ENCODE measurements at regions not wholly inside any gene's neighbourhood (a gene's known extent, or its start where the extent isn't known, plus 50 kb on each side); places are given as distances from the start of the nearest gene placed in this dataset.

GRCh38 chr11:32312206-32312817 lies 123.0 kb downstream of the WT1 start:
- Histone ChIP-seq H3K23ac (ENCODE audit: low read length) (no peak overlapping the region), H3K18ac (ENCODE audit: low read length) (no peak overlapping the region), H3K4me1 (ENCODE audit: control insufficient read depth in 1 of 2, insufficient read depth in 2 of 2, low read length in 2 of 2) (peaks cover 0 to 7% of the 10 kb centered on the region in 2 experiments), H3K27me3 (ENCODE audit: insufficient read depth, low read length) (no peaks in the 10 kb centered on the region), H3K14ac (ENCODE audit: low read length) (no peak overlapping the region), H3K36me3 (ENCODE audit: control insufficient read depth in 1 of 2, insufficient read depth in 2 of 2, low read length in 2 of 2) (no peaks in the 10 kb centered on the region), H2AK5ac (ENCODE audit: low read length) (no peak overlapping the region), H4K8ac (ENCODE audit: low read depth, low read length) (no peak overlapping the region), H3K9ac (ENCODE audit: low read length) (no peak overlapping the region), H2BK12ac (ENCODE audit: low read length) (no peak overlapping the region), H3K9me3 (ENCODE audit: insufficient read depth, low read depth, low read length) (no peaks in the 10 kb centered on the region), H3K4me2 (ENCODE audit: low read length) (no peak overlapping the region), H3K79me1 (ENCODE audit: low read length) (no peaks in the 10 kb centered on the region), H2BK120ac (ENCODE audit: insufficient read depth, low read length, poor library complexity) (no peak overlapping the region), H2AFZ (ENCODE audit: insufficient read depth, low read length, poor library complexity) (no peak overlapping the region), H4K12ac (ENCODE audit: low read depth, low read length) (no peak overlapping the region), H3K4me3 (ENCODE audit: low read depth, low read length) (no peak overlapping the region), H3K4ac (ENCODE audit: low read depth, low read length) (no peak overlapping the region), H3K79me2 (ENCODE audit: control insufficient read depth, insufficient read depth, low read length, poor library complexity) (no peaks in the 10 kb centered on the region), H4K91ac (ENCODE audit: low read depth, low read length) (no peak overlapping the region), H3K27ac (ENCODE audit: low read depth, low read length) (no peak overlapping the region), H2BK5ac (ENCODE audit: low read depth, low read length, poor library complexity) (no peak overlapping the region)
- no CpG with 5 or more reads among the region's 6 CpGs for WGBS (ENCODE audit: extremely low coverage, insufficient coverage, insufficient read length)
- DNase-seq = no peak

GRCh38 chr11:32312865-32313403 lies 122.4 kb downstream of the WT1 start:
- no peak overlapping the region for H3K9ac ChIP-seq (ENCODE audit: low read length)
- H3K27ac ChIP-seq (ENCODE audit: low read depth, low read length) = no peak overlapping the region
- H3K27me3 ChIP-seq (ENCODE audit: insufficient read depth, low read length) = no peaks in the 10 kb centered on the region
- no peak overlapping the region for H3K4me2 ChIP-seq (ENCODE audit: low read length)
- no peak overlapping the region for H2AFZ ChIP-seq (ENCODE audit: insufficient read depth, low read length, poor library complexity)
- no peak overlapping the region for H3K18ac ChIP-seq (ENCODE audit: low read length)
- H4K8ac ChIP-seq (ENCODE audit: low read depth, low read length) = no peak overlapping the region
- H2BK5ac ChIP-seq (ENCODE audit: low read depth, low read length, poor library complexity) = no peak overlapping the region
- no peak overlapping the region for H4K91ac ChIP-seq (ENCODE audit: low read depth, low read length)
- no peaks in the 10 kb centered on the region for H3K36me3 ChIP-seq (ENCODE audit: control insufficient read depth in 1 of 2, insufficient read depth in 2 of 2, low read length in 2 of 2)
- no peaks in the 10 kb centered on the region for H3K9me3 ChIP-seq (ENCODE audit: insufficient read depth, low read depth, low read length)
- H4K12ac ChIP-seq (ENCODE audit: low read depth, low read length) = no peak overlapping the region
- H3K4me3 ChIP-seq (ENCODE audit: low read depth, low read length) = no peak overlapping the region
- no peak overlapping the region for H3K23ac ChIP-seq (ENCODE audit: low read length)
- no CpG with 5 or more reads among the region's 12 CpGs for whole genome bisulfite sequencing (ENCODE audit: extremely low coverage, insufficient coverage, insufficient read length)
- no peak overlapping the region for H3K4ac ChIP-seq (ENCODE audit: low read depth, low read length)
- peak; percentile 66 to 93 for DNase-seq
- H2AK5ac ChIP-seq (ENCODE audit: low read length) = no peak overlapping the region
- H3K79me2 ChIP-seq (ENCODE audit: control insufficient read depth, insufficient read depth, low read length, poor library complexity) = no peaks in the 10 kb centered on the region
- no peak overlapping the region for H2BK12ac ChIP-seq (ENCODE audit: low read length)
- no peaks in the 10 kb centered on the region for H3K79me1 ChIP-seq (ENCODE audit: low read length)
- H2BK120ac ChIP-seq (ENCODE audit: insufficient read depth, low read length, poor library complexity) = no peak overlapping the region
- H3K4me1 ChIP-seq (ENCODE audit: control insufficient read depth in 1 of 2, insufficient read depth in 2 of 2, low read length in 2 of 2) = peaks cover 0 to 4% of the 10 kb centered on the region in 2 experiments
- no peak overlapping the region for H3K14ac ChIP-seq (ENCODE audit: low read length)

GRCh38 chr11:32313477-32313876 lies 121.9 kb downstream of the WT1 start:
- H3K27me3 ChIP-seq (ENCODE audit: insufficient read depth, low read length) = no peaks in the 10 kb centered on the region
- no peaks in the 10 kb centered on the region for H3K9me3 ChIP-seq (ENCODE audit: insufficient read depth, low read depth, low read length)
- no peak overlapping the region for H3K27ac ChIP-seq (ENCODE audit: low read depth, low read length)
- H3K4ac ChIP-seq (ENCODE audit: low read depth, low read length) = no peak overlapping the region
- H3K4me1 ChIP-seq (ENCODE audit: control insufficient read depth in 1 of 2, insufficient read depth in 2 of 2, low read length in 2 of 2) = peaks cover 0 to 4% of the 10 kb centered on the region in 2 experiments
- no peak overlapping the region for H4K8ac ChIP-seq (ENCODE audit: low read depth, low read length)
- H2AK5ac ChIP-seq (ENCODE audit: low read length) = no peak overlapping the region
- H2BK12ac ChIP-seq (ENCODE audit: low read length) = no peak overlapping the region
- WGBS (ENCODE audit: extremely low coverage, insufficient coverage, insufficient read length) = no CpG with 5 or more reads among the region's 6 CpGs
- H3K4me3 ChIP-seq (ENCODE audit: low read depth, low read length) = no peak overlapping the region
- no peak overlapping the region for H3K14ac ChIP-seq (ENCODE audit: low read length)
- DNase-seq = no peak
- no peak overlapping the region for H2AFZ ChIP-seq (ENCODE audit: insufficient read depth, low read length, poor library complexity)
- H3K9ac ChIP-seq (ENCODE audit: low read length) = no peak overlapping the region
- H3K4me2 ChIP-seq (ENCODE audit: low read length) = no peak overlapping the region
- H3K79me1 ChIP-seq (ENCODE audit: low read length) = no peaks in the 10 kb centered on the region
- H2BK5ac ChIP-seq (ENCODE audit: low read depth, low read length, poor library complexity) = no peak overlapping the region
- H3K79me2 ChIP-seq (ENCODE audit: control insufficient read depth, insufficient read depth, low read length, poor library complexity) = no peaks in the 10 kb centered on the region
- H4K91ac ChIP-seq (ENCODE audit: low read depth, low read length) = no peak overlapping the region
- H2BK120ac ChIP-seq (ENCODE audit: insufficient read depth, low read length, poor library complexity) = no peak overlapping the region
- H3K36me3 ChIP-seq (ENCODE audit: control insufficient read depth in 1 of 2, insufficient read depth in 2 of 2, low read length in 2 of 2) = no peaks in the 10 kb centered on the region
- no peak overlapping the region for H3K23ac ChIP-seq (ENCODE audit: low read length)
- H4K12ac ChIP-seq (ENCODE audit: low read depth, low read length) = no peak overlapping the region
- H3K18ac ChIP-seq (ENCODE audit: low read length) = no peak overlapping the region

GRCh38 chr11:32315121-32315520 lies 120.2 kb downstream of the WT1 start:
- no peak overlapping the region for H2BK12ac ChIP-seq (ENCODE audit: low read length)
- H3K9ac ChIP-seq (ENCODE audit: low read length) = no peak overlapping the region
- no peak overlapping the region for H2BK120ac ChIP-seq (ENCODE audit: insufficient read depth, low read length, poor library complexity)
- no peak overlapping the region for H4K12ac ChIP-seq (ENCODE audit: low read depth, low read length)
- no peak overlapping the region for H3K27ac ChIP-seq (ENCODE audit: low read depth, low read length)
- H3K4ac ChIP-seq (ENCODE audit: low read depth, low read length) = no peak overlapping the region
- H3K23ac ChIP-seq (ENCODE audit: low read length) = no peak overlapping the region
- no peaks in the 10 kb centered on the region for H3K79me2 ChIP-seq (ENCODE audit: control insufficient read depth, insufficient read depth, low read length, poor library complexity)
- no peak overlapping the region for H2AK5ac ChIP-seq (ENCODE audit: low read length)
- H3K4me2 ChIP-seq (ENCODE audit: low read length) = no peak overlapping the region
- H2AFZ ChIP-seq (ENCODE audit: insufficient read depth, low read length, poor library complexity) = no peak overlapping the region
- H3K4me1 ChIP-seq (ENCODE audit: control insufficient read depth in 1 of 2, insufficient read depth in 2 of 2, low read length in 2 of 2) = peaks cover 0 to 4% of the 10 kb centered on the region in 2 experiments
- no peak overlapping the region for H3K4me3 ChIP-seq (ENCODE audit: low read depth, low read length)
- H2BK5ac ChIP-seq (ENCODE audit: low read depth, low read length, poor library complexity) = no peak overlapping the region
- H3K79me1 ChIP-seq (ENCODE audit: low read length) = no peaks in the 10 kb centered on the region
- H3K14ac ChIP-seq (ENCODE audit: low read length) = no peak overlapping the region
- no CpG with 5 or more reads among the region's 4 CpGs for WGBS (ENCODE audit: extremely low coverage, insufficient coverage, insufficient read length)
- H3K27me3 ChIP-seq (ENCODE audit: insufficient read depth, low read length) = no peaks in the 10 kb centered on the region
- no peaks in the 10 kb centered on the region for H3K9me3 ChIP-seq (ENCODE audit: insufficient read depth, low read depth, low read length)
- no peak overlapping the region for H3K18ac ChIP-seq (ENCODE audit: low read length)
- no peak for DNase-seq
- H4K8ac ChIP-seq (ENCODE audit: low read depth, low read length) = no peak overlapping the region
- no peak overlapping the region for H4K91ac ChIP-seq (ENCODE audit: low read depth, low read length)
- no peaks in the 10 kb centered on the region for H3K36me3 ChIP-seq (ENCODE audit: control insufficient read depth in 1 of 2, insufficient read depth in 2 of 2, low read length in 2 of 2)

Data from trophoblast cell (in vitro differentiated cells and primary cell).